Natural killer cell treated with Interleukin-12 subunit alpha and Interleukin-12 subunit beta and Interleukin-15 and Interleukin-18, amount 100 ng/mL, for 72 hours (primary cell): ENCODE measurements at regions not wholly inside any gene's neighbourhood (a gene's known extent, or its start where the extent isn't known, plus 50 kb on each side); places are given as distances from the start of the nearest gene placed in this dataset.

ENCODE experiments used
- ATAC-seq, 2 donors: fragments of 150-1000 bp; cut with Tn5 transposase in 1 of 2; sonication (Bioruptor Pico), chemical (Tn5 transposase) in 1 of 2; 2 replicates each; pipeline ENCODE4 v1.10.0; 2021
- DNase-seq: peaks from one replicate; pipeline ENCODE4 v3.0.0; 2022; ENCODE audit warnings: low spot score
- H3K27ac Mint-ChIP-seq, 2 donors: 1 replicate in 1 of 2; 2 replicates in 1 of 2; pipeline ENCODE4 v1.8.0; 2022; ENCODE audit warnings: mixed read lengths in 2 of 2, mild to moderate bottlenecking in 1 of 2, moderate library complexity in 1 of 2
- H3K27me3 Mint-ChIP-seq, 2 donors: 1 replicate in 1 of 2; 2 replicates in 1 of 2; pipeline ENCODE4 v1.8.0; 2022; ENCODE audit warnings: mixed read lengths in 2 of 2
- H3K36me3 Mint-ChIP-seq: one replicate; pipeline ENCODE4 v1.8.0; 2022; ENCODE audit warnings: mixed read lengths
- H3K4me1 Mint-ChIP-seq, 2 donors: 1 replicate in 1 of 2; 2 replicates in 1 of 2; pipeline ENCODE4 v1.8.0; 2022; ENCODE audit warnings: low read depth in 2 of 2, mixed read lengths in 2 of 2, mild to moderate bottlenecking in 1 of 2
- H3K4me3 Mint-ChIP-seq: one replicate; pipeline ENCODE4 v1.8.0; 2022; ENCODE audit warnings: mixed read lengths
- H3K9me3 Mint-ChIP-seq: 2 replicates; pipeline ENCODE4 v1.8.0; 2022; ENCODE audit warnings: mixed read lengths

GRCh38 chr13:111510502-111511218, 190.2 kb downstream of the TEX29 start:
- Mint-ChIP-seq H3K27ac (no peak overlapping the region), H3K4me1 (no peaks in the 10 kb centered on the region), H3K9me3 (no peaks in the 10 kb centered on the region), H3K4me3 (no peak overlapping the region), H3K27me3 (peaks cover 7 to 8% of the 10 kb centered on the region in 2 donors), H3K36me3 (no peaks in the 10 kb centered on the region)
- DNase-seq (no peak), ATAC-seq (no peak)

DNA sequence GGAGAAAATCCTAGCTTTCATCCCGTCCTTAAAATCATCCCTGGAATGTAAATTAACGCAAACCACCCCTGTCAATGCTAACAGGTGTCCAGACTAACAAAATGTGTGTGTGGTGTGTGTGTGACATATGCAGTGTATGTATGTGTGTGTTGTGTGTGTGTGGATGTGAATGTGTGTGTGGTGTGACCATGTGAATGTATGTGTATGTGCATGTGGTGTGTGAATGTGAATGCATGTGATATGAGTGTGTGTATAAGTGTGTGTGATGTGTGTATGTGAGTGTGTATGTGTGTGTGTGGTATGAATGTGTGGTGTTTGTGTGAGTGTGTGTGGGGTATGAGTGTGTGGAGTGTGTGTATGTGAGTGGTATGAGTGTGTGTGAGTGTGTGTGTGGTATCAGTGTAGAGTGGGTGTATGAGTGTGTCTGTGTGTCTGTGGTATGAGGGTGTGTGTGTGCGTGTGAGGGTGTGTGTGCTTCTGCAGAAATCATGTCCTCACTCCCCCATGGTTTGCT, 190.8 kb downstream of the TEX29 start:
- H3K4me1 Mint-ChIP-seq: no peaks in the 10 kb centered on the region
- H3K27ac Mint-ChIP-seq: no peak overlapping the region
- H3K9me3 Mint-ChIP-seq: no peaks in the 10 kb centered on the region
- H3K36me3 Mint-ChIP-seq: no peaks in the 10 kb centered on the region
- DNase-seq (no peak), ATAC-seq (peak in 1 of 2 donors; percentile 34)
- H3K4me3 Mint-ChIP-seq: no peak overlapping the region
- H3K27me3 Mint-ChIP-seq: peaks cover 7 to 8% of the 10 kb centered on the region in 2 donors

GRCh38 chr13:111511805-111512504, 191.5 kb downstream of the TEX29 start:
- peak in 1 of 2 donors; percentile 2 for ATAC-seq
- Mint-ChIP-seq H3K4me3 (no peak overlapping the region), H3K9me3 (no peaks in the 10 kb centered on the region), H3K27ac (no peak overlapping the region), H3K36me3 (no peaks in the 10 kb centered on the region), H3K27me3 (peaks cover 7 to 8% of the 10 kb centered on the region in 2 donors), H3K4me1 (no peaks in the 10 kb centered on the region)
- no peak for DNase-seq

DNA sequence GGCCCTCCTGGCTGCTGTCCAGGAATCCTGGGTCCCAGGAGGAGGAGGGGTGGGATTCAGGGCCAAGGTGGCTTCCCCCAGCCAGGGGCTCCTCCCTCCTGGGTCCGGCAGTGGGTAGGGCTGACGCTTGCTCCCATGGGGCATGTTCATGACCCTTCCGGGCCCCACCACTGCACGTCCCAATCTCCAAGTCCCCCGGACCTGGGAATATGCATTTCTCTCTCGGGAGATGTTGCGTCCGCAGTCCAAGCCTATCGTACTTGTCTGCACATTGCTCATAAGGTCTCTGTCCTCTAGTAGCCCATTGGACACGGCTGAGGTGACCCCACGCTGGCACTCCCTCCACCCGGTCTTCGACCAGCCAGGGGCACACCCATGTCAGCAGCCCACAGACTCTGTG, 192.3 kb downstream of the TEX29 start:
- Mint-ChIP-seq H3K9me3 (no peaks in the 10 kb centered on the region), H3K27ac (no peak overlapping the region), H3K4me1 (no peaks in the 10 kb centered on the region), H3K4me3 (no peak overlapping the region), H3K27me3 (peaks cover 7 to 8% of the 10 kb centered on the region in 2 donors), H3K36me3 (no peaks in the 10 kb centered on the region)
- ATAC-seq (no peak), DNase-seq (no peak)

- H3K4me1 Mint-ChIP-seq: no peaks in the 10 kb centered on the region
- ATAC-seq (no peak), DNase-seq (no peak)
- no peak overlapping the region for H3K4me3 Mint-ChIP-seq
- H3K36me3 Mint-ChIP-seq: no peaks in the 10 kb centered on the region
- H3K27ac Mint-ChIP-seq: no peak overlapping the region
- peaks cover 5 to 8% of the 10 kb centered on the region in 2 donors for H3K27me3 Mint-ChIP-seq
- no peaks in the 10 kb centered on the region for H3K9me3 Mint-ChIP-seq
Measured at GRCh38 chr13:111513766-111514609, 193.5 kb downstream of the TEX29 start.

DNA sequence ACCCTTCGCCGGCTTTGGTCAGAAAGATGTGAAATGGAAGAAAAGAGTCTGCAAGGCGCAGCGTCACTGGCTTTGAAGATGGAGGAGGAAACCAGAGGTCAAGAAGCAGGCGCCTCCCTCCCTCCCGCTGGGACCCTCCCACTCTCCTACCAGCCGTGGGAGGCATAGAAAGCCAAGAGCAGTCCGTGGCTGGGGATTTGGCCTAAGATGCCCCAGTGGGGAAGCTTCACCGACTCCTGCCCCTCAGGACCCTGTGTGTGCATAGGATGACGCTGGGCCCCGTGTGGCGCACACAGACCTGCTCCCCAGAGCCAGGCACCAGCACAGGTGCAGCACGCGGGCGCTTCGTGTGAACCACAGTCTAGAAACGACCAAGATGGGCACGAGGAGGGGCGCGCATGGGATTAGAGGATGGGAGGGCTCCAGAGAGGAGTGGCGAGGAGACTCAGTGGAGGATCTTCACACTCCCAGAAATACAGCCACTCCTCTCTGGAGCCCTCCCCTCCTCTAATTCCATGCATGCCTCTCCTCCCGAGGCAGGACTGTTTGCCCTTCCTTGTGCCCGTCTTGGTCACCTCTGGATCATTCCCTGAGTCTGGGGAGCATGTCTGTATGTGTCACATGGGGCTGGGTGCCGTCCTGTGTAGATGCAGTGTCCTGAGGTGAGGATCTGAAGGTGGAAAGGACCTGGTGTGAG, 194.3 kb downstream of the TEX29 start:
- Mint-ChIP-seq H3K4me3 (no peak overlapping the region), H3K4me1 (no peaks in the 10 kb centered on the region), H3K27me3 (peaks cover 4 to 8% of the 10 kb centered on the region in 2 donors), H3K9me3 (no peaks in the 10 kb centered on the region), H3K36me3 (no peaks in the 10 kb centered on the region), H3K27ac (no peak overlapping the region)
- ATAC-seq (no peak), DNase-seq (no peak)

DNA sequence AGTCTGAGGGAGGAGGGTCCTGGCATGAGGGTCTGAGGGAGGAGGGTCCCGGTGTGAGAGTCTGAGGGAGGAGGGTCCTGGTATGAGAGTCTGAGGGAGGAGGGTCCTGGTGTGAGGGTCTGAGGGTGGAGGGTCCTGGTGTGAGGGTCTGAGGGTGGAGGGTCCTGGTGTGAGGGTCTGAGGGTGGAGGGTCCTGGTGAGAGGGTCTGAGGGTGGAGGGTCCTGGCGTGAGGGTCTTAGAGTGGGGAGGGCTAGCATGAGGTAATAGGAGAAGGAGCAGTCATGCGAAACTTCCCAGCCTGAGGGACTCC, 194.8 kb downstream of the TEX29 start:
- Mint-ChIP-seq H3K4me3 (no peak overlapping the region), H3K4me1 (no peaks in the 10 kb centered on the region), H3K27ac (no peak overlapping the region), H3K27me3 (peaks cover 4 to 8% of the 10 kb centered on the region in 2 donors), H3K9me3 (no peaks in the 10 kb centered on the region), H3K36me3 (no peaks in the 10 kb centered on the region)
- DNase-seq: no peak
- no peak for ATAC-seq

- Mint-ChIP-seq H3K27me3 (peaks cover 4 to 8% of the 10 kb centered on the region in 2 donors), H3K36me3 (no peaks in the 10 kb centered on the region), H3K27ac (no peak overlapping the region), H3K9me3 (no peaks in the 10 kb centered on the region), H3K4me1 (no peaks in the 10 kb centered on the region), H3K4me3 (no peak overlapping the region)
- DNase-seq: no peak
- ATAC-seq: no peak
Measured at GRCh38 chr13:111515635-111516034, 195.2 kb downstream of the TEX29 start.

DNA sequence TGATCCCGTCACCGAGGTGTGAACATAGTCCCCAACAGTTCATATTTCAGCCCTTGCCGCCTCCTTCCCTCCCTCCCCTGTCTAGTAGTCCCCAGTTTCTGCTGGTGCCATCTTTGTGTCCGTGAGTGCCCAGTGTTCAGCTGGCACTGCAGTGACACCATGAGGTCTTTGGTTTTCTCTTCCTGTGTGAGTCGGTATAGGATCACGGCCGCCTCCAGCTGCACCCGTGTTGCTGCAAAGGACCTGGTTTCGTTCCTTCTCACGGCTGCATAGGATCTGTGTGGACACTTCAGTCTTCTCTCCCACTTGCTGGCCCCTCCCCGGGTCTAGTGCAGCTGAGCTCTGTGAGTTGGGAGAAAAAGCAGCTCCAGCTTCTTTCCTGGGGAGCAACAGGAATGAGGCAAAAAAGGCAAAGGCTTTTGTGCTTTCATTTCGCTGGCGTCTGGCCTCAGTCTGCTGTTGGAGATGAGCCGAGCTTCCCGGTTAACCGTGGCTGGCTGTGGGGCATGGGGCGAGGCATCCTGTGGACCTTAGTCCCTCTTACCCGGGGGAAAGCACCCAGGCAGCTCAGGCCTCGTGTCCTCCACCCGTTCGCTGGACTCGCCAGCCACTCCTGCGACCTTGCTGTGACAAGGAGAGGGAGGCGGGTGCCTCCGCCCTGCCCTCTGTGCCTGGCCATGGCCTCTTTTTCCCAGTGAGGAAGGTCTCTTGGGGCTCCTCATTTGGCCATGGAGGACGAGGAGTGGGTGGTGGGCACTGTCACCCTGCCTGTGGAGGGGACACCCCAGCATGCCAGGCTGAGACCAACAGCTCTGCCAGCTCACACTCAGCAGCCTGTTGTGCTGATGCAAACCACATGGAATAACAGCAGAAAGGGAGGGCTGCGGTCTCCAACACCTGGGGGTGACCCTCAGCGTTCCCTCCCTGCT, 196.5 kb downstream of the TEX29 start:
- H3K27me3 Mint-ChIP-seq: no peaks in the 10 kb centered on the region
- no peak overlapping the region for H3K27ac Mint-ChIP-seq
- H3K4me3 Mint-ChIP-seq: no peak overlapping the region
- no peaks in the 10 kb centered on the region for H3K4me1 Mint-ChIP-seq
- no peaks in the 10 kb centered on the region for H3K36me3 Mint-ChIP-seq
- DNase-seq (no peak), ATAC-seq (no peak)
- H3K9me3 Mint-ChIP-seq: no peaks in the 10 kb centered on the region

DNA sequence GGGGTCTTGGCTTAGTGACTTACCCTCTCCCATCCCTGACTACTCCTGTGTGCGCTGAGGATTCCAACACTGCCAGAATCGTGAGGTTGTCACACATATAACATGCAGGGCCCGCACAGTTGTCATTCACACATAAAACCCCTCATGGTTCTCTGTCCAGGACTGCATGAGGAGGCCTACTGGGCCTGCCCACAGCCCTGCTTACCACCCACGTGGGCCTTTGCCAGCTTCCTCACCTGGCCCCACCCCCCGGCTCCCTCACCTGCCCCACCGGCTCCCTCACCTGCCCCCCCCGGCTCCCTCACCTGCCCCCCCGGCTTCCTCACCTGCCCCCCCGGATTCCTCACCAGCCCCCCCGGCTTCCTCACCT, 197.2 kb downstream of the TEX29 start:
- no peak overlapping the region for H3K4me3 Mint-ChIP-seq
- H3K9me3 Mint-ChIP-seq: no peaks in the 10 kb centered on the region
- DNase-seq (no peak), ATAC-seq (no peak)
- H3K27me3 Mint-ChIP-seq: no peaks in the 10 kb centered on the region
- no peaks in the 10 kb centered on the region for H3K4me1 Mint-ChIP-seq
- H3K27ac Mint-ChIP-seq: no peak overlapping the region
- no peaks in the 10 kb centered on the region for H3K36me3 Mint-ChIP-seq

DNA sequence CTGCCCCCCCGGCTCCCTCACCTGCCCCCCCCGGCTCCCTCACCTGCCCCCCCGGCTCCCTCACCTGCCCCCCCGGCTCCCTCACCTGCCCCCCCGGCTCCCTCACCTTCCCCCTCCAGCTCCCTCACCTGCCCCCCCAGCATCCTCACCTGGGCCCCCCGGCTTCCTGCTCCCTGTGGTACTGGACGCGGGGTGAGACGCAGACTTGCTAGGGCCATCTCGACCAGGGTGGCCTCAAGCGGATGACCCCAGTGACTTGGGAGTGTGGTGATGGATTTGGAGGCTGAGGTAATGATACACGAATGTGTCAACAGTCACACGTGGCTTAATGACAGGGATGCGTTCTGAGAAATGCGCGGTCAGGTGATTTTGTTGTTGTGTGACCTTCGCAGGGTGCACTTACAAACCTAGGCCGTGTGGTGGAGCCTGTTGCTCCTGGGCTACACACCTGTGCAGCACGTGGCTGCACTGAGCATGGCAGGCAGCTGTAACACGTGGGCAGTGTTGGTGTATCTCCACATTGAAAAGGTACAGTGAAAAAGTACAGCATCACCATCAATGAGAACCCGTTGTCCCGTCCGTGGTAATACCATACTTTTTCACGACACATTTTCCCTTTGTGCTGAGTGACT, 197.8 kb downstream of the TEX29 start:
- Mint-ChIP-seq H3K9me3 (no peaks in the 10 kb centered on the region), H3K36me3 (no peaks in the 10 kb centered on the region), H3K27me3 (no peaks in the 10 kb centered on the region), H3K4me1 (no peaks in the 10 kb centered on the region), H3K27ac (no peak overlapping the region), H3K4me3 (no peak overlapping the region)
- no peak for DNase-seq
- ATAC-seq: no peak

DNA sequence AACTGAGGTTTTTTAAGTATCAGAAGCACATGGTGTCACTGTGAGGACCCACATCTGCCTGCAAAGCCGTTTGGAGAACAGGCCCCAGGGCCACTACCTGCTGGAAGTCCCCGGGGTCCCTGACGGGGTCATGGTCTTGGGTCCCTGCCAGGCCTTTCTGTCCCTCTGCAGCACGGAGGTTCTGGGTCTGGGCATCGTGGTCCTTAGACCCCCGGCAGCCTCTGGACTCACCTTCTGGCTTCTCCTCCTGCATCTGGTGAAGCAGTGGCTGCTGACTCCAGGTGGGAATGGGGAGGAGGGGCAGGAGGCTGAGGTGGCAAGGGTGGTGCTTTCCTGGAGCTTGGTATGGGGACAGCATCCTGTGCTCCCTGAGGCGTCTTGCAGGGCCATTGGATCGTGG, 198.6 kb downstream of the TEX29 start:
- DNase-seq (no peak), ATAC-seq (no peak)
- H3K4me3 Mint-ChIP-seq: no peak overlapping the region
- no peaks in the 10 kb centered on the region for H3K9me3 Mint-ChIP-seq
- H3K27me3 Mint-ChIP-seq: no peaks in the 10 kb centered on the region
- no peaks in the 10 kb centered on the region for H3K4me1 Mint-ChIP-seq
- no peaks in the 10 kb centered on the region for H3K36me3 Mint-ChIP-seq
- no peak overlapping the region for H3K27ac Mint-ChIP-seq
